HEK293T (cell line): ENCODE measurements at regions not wholly inside any gene's neighbourhood (a gene's known extent, or its start where the extent isn't known, plus 50 kb on each side); places are given as distances from the start of the nearest gene placed in this dataset.

Source experiments
- ARNT ChIP-seq: fragments of 450-650 bp; IDR thresholded peaks from 2 replicates; pipeline ENCODE4 v1.6.1; 2017; ENCODE audit warnings: mild to moderate bottlenecking
- BHLHE40 ChIP-seq: fragments of 450-650 bp; IDR thresholded peaks from 2 replicates; pipeline ENCODE4 v1.6.1; 2016; ENCODE audit warnings: mild to moderate bottlenecking, moderate library complexity, borderline replicate concordance
- FOXA1 ChIP-seq: fragments of 450-650 bp; IDR thresholded peaks from 2 replicates; pipeline ENCODE4 v1.6.1; 2016; ENCODE audit warnings: mild to moderate bottlenecking
- FOXM1 ChIP-seq: fragments of 450-650 bp; IDR thresholded peaks from 2 replicates; pipeline ENCODE4 v1.6.1; 2017; ENCODE audit warnings: mild to moderate bottlenecking, borderline replicate concordance
- L3MBTL2 ChIP-seq: fragments of 450-650 bp; conservative IDR thresholded peaks from 2 replicates; pipeline ENCODE4 v1.6.1; 2016; ENCODE audit warnings: mild to moderate bottlenecking
- NFRKB ChIP-seq: fragments of 450-650 bp; IDR thresholded peaks from 2 replicates; pipeline ENCODE4 v1.6.1; 2016; ENCODE audit warnings: mild to moderate bottlenecking, moderate library complexity
- PKNOX1 ChIP-seq: fragments of 450-650 bp; IDR thresholded peaks from 2 replicates; pipeline ENCODE4 v1.6.1; 2016
- SP1 ChIP-seq: fragments of 450-650 bp; IDR thresholded peaks from 2 replicates; pipeline ENCODE4 v1.6.1; 2017
- SUZ12 ChIP-seq: fragments of 450-650 bp; IDR thresholded peaks from 2 replicates; pipeline ENCODE4 v1.6.1; 2016; ENCODE audit warnings: mild to moderate bottlenecking
- TARDBP ChIP-seq: fragments of 450-650 bp; IDR thresholded peaks from 2 replicates; pipeline ENCODE4 v1.6.1; 2016
- ZNF384 ChIP-seq: fragments of 450-650 bp; IDR thresholded peaks from 2 replicates; pipeline ENCODE4 v1.6.1; 2016

- no peak for TF ChIP-seq SUZ12
- no peak for TF ChIP-seq NFRKB
- TF ChIP-seq FOXA1, result no peak
- no peak for TF ChIP-seq BHLHE40
- TF ChIP-seq SP1, result no peak
- TF ChIP-seq PKNOX1, result no peak
- no peak for TF ChIP-seq ARNT
- no peak for TF ChIP-seq L3MBTL2
- TF ChIP-seq ZNF384, result no peak
- TF ChIP-seq TARDBP, result no peak
- no peak for TF ChIP-seq FOXM1
These were observed 87.4 kb downstream of the ZNF608 start for GRCh38 chr5:124658867-124659557.
